ENCODE measurements at regions not wholly inside any gene's neighbourhood (a gene's known extent, or its start where the extent isn't known, plus 50 kb on each side); places are given as distances from the start of the nearest gene placed in this dataset.

DNA sequence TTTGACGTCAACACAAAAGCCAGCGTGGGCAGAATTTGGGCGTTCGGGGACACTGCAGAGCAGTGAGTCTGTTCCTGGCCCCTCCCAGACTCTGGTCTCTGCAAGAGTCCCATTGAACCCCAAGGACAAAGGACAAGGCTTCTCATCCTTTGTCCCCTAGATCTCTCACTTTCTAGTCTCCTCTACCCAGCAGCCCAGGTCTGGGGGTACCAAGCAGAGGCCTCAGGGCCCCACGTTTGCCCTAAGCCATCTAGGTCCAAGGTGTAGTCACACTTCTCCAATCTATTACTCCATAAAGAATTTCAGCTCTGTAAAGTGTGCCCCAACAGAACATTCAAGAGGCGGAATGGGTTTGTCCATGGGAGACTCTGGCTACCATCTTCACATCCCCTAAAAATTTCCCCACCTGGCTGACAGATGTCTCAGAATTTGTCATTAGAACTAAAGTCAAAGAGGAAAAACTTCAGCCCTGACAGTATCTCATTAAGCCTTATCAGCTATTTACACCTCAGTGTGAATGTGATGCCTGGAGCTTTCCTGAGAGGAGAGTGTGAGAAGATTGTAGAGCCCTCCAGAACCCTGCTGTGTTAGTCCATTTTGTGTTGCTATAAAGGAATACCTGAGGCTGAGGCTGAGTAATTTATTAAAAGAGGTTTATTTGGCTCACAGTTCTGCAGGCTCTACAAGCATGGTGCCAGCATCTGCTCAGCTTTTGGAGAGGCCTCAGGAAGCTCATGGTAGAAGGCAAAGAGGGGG, 81.4 kb upstream of the HABP2 start:
- TF ChIP-seq POLR2A (IDR thresholded peaks at IDR 0.05) (no peak), POLR2AphosphoS5 (IDR thresholded peaks at IDR 0.05) (no peak)
- TF ChIP-seq, protein P1, sequence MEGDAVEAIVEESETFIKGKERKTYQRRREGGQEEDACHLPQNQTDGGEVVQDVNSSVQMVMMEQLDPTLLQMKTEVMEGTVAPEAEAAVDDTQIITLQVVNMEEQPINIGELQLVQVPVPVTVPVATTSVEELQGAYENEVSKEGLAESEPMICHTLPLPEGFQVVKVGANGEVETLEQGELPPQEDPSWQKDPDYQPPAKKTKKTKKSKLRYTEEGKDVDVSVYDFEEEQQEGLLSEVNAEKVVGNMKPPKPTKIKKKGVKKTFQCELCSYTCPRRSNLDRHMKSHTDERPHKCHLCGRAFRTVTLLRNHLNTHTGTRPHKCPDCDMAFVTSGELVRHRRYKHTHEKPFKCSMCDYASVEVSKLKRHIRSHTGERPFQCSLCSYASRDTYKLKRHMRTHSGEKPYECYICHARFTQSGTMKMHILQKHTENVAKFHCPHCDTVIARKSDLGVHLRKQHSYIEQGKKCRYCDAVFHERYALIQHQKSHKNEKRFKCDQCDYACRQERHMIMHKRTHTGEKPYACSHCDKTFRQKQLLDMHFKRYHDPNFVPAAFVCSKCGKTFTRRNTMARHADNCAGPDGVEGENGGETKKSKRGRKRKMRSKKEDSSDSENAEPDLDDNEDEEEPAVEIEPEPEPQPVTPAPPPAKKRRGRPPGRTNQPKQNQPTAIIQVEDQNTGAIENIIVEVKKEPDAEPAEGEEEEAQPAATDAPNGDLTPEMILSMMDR (IDR thresholded peaks at IDR 0.05): no peak

Measured in sigmoid colon (tissue), 4 donors.